Smooth muscle cell (in vitro differentiated cells): ENCODE measurements at regions not wholly inside any gene's neighbourhood (a gene's known extent, or its start where the extent isn't known, plus 50 kb on each side); places are given as distances from the start of the nearest gene placed in this dataset.
A peak's percentile ranks its signal among the peaks of the same experiment; 100 is the strongest.

Experiments used
- DNase-seq: peaks from one replicate; lab custom pipeline; 2025; ENCODE audit not compliant: unreplicated experiment; lab: John Stamatoyannopoulos, UW
- H2AFZ ChIP-seq: fragments of 200-600 bp; sonication (generic); 2 replicates; pipeline ENCODE4 v1.6.0; 2016; ENCODE audit warnings: antibody characterized with exemption, low read depth, mild to moderate bottlenecking
- H3F3A ChIP-seq: fragments of 200-600 bp; sonication (generic); 2 replicates; pipeline ENCODE4 v1.6.0; 2017; ENCODE audit warnings: antibody characterized with exemption, low read depth
- H3K27ac ChIP-seq: fragments of 200-600 bp; sonication (generic); 2 replicates; pipeline ENCODE4 v1.5.1; 2016; ENCODE audit warnings: low read depth, mild to moderate bottlenecking
- H3K27me3 ChIP-seq: fragments of 200-600 bp; sonication (generic); 2 replicates; pipeline ENCODE4 v1.6.1; 2016; ENCODE audit warnings: low read depth, mild to moderate bottlenecking
- H3K36me3 ChIP-seq: fragments of 200-600 bp; sonication (generic); 2 replicates; pipeline ENCODE4 v1.5.1; 2016; ENCODE audit warnings: low read depth
- H3K4me1 ChIP-seq: fragments of 200-600 bp; sonication (generic); 2 replicates; pipeline ENCODE4 v1.5.1; 2016; ENCODE audit warnings: low read depth
- H3K4me2 ChIP-seq: fragments of 200-600 bp; sonication (generic); 2 replicates; pipeline ENCODE4 v1.6.0; 2016; ENCODE audit warnings: mild to moderate bottlenecking
- H3K4me3 ChIP-seq: fragments of 200-600 bp; sonication (generic); 2 replicates; pipeline ENCODE4 v1.5.1; 2016; ENCODE audit warnings: mild to moderate bottlenecking
- H3K79me2 ChIP-seq: fragments of 200-600 bp; sonication (generic); 2 replicates; pipeline ENCODE4 v1.6.0; 2016; ENCODE audit warnings: low read depth, mild to moderate bottlenecking
- H3K9ac ChIP-seq: fragments of 200-600 bp; sonication (generic); 2 replicates; pipeline ENCODE4 v1.6.0; 2016; ENCODE audit warnings: low read depth
- H3K9me3 ChIP-seq: fragments of 200-600 bp; sonication (generic); replicated peaks from 2 replicates; pipeline ENCODE4 v1.5.1; 2016; ENCODE audit warnings: low read depth
- H4K20me1 ChIP-seq: fragments of 200-600 bp; sonication (generic); 2 replicates; pipeline ENCODE4 v1.6.0; 2016; ENCODE audit warnings: low read depth
- CTCF ChIP-seq: fragments of 200-600 bp; sonication (generic); IDR thresholded peaks from 2 replicates; pipeline ENCODE4 v1.5.1; 2017; ENCODE audit warnings: borderline replicate concordance, mild to moderate bottlenecking, antibody characterized with exemption; ENCODE audit not compliant: insufficient read depth, poor library complexity, severe bottlenecking
- WGBS: methylation state at CpG from one replicate; pipeline ENCODE4 v1.1.7; 2016; ENCODE audit warnings: low lambda C conversion rate; 5-methylcytosine and 5-hydroxymethylcytosine counted together

DNA sequence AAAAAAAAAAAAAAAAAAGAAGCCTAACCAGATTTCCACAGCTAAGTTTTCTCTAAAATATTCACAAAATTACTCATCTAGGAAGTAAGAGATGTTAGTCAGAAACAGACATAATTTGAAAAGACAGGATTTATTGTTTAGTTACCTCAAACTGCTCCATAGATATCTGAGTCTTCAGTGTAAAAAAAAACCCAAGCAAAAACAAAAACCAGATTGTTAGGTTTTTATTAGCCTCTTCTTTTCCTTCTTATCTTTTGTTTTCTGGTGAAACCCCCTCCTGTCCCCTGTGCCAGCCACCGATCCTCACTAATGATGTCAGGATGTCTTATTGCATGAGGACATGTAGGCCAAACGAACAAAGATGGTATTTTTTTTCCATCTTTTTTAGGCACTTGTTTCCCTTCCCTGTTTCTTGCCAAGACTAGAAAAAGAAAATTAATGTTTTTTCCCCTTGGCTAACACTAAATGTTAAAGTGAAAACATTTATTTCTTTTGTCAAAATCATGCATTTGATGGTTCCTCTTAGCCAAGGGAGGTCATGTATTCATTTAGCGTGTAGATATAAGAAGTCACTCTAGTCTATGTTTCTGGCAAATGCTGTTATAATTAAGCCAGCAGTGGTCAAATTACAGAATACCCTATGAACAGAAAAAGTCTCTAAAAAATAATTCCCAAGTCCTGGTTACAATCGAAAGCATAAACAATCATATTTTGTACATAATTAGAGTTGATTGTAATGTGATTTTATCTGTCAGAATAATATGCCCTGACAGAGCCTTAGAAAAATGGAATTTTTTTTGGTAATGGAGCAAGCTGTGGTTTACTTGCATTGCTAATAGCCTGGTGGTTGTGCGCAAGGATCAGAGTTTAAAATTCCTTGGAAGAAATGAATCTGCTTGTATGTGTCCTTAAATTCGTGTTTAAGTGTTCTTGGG lies 702.4 kb upstream of the FZD8 start:
- Histone ChIP-seq H3K9ac (no peak overlapping the region), H3K27me3 (no peaks in the 10 kb centered on the region), H3K4me1 (peaks cover 13% of the 10 kb centered on the region), H3K4me2 (peak overlapping the region; percentile 52), H3K27ac (peak overlapping the region; percentile 55), H3K4me3 (no peak overlapping the region), H2AFZ (peak overlapping the region; percentile 32), H3F3A (no peaks in the 10 kb centered on the region), H3K79me2 (no peaks in the 10 kb centered on the region), H4K20me1 (no peaks in the 10 kb centered on the region), H3K9me3 (no peaks in the 10 kb centered on the region), H3K36me3 (no peaks in the 10 kb centered on the region)
- DNase-seq, result no peak
- no peak for TF ChIP-seq CTCF
- WGBS, result 61% methylated on average over 6 of the region's 6 CpGs

DNA sequence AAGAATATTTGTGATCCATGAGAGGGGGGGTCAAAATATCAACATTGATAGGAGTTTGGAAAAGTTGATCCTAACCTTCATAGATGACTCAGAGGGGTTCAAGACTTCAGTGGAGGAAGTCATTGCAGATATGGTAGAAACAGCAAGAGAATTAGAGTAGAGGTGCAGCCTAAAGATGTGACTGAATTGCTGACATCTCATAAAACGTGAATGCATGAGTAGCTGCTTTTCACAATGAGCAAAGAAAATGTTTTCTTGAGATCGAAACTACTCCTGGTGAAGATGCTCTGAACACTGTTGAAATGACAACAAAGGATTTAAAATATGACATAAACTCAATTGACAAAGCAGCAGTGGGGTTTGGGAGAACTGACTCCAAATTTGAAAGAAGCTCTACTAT lies 700.7 kb upstream of the FZD8 start:
- Histone ChIP-seq H3K4me1 (peaks cover 13% of the 10 kb centered on the region), H3K36me3 (no peaks in the 10 kb centered on the region), H3K9me3 (no peaks in the 10 kb centered on the region), H3F3A (no peaks in the 10 kb centered on the region), H3K27ac (no peak overlapping the region), H2AFZ (no peak overlapping the region), H3K4me3 (no peak overlapping the region), H3K79me2 (no peaks in the 10 kb centered on the region), H4K20me1 (no peaks in the 10 kb centered on the region), H3K9ac (no peak overlapping the region), H3K27me3 (no peaks in the 10 kb centered on the region), H3K4me2 (no peak overlapping the region)
- DNase-seq, result no peak
- WGBS, result 50% methylated on average over 2 of the region's 2 CpGs
- no peak for TF ChIP-seq CTCF

DNA sequence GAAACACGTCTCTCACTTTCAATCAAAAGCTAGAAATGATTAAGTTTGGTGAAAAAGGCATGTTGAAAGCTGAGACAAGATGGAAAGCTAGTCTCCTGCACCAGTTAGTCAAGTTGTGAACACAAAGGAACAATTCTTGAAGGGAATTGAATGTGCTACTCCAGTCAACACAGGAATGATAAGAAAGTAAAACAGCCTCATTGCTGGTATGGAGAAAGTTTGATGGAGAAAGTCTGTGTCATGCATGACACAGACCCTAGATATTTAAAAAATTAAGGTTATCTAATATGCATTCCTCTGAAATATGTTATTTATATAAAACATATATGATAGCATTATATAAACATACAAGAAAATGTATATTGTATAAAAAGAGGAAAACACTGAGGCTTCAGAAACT lies 699.4 kb upstream of the FZD8 start:
- 88% methylated on average over 1 of the region's 1 CpG for WGBS
- no peak overlapping the region for H3K9ac ChIP-seq
- H3K79me2 ChIP-seq, result no peaks in the 10 kb centered on the region
- no peak overlapping the region for H3K27ac ChIP-seq
- no peaks in the 10 kb centered on the region for H3F3A ChIP-seq
- H3K27me3 ChIP-seq, result no peaks in the 10 kb centered on the region
- no peak for TF ChIP-seq CTCF
- H3K4me1 ChIP-seq, result peaks cover 13% of the 10 kb centered on the region
- no peaks in the 10 kb centered on the region for H3K36me3 ChIP-seq
- no peak for DNase-seq
- H4K20me1 ChIP-seq, result no peaks in the 10 kb centered on the region
- H2AFZ ChIP-seq, result peak overlapping the region; percentile 64
- no peak overlapping the region for H3K4me2 ChIP-seq
- H3K9me3 ChIP-seq, result no peaks in the 10 kb centered on the region
- H3K4me3 ChIP-seq, result no peak overlapping the region

DNA sequence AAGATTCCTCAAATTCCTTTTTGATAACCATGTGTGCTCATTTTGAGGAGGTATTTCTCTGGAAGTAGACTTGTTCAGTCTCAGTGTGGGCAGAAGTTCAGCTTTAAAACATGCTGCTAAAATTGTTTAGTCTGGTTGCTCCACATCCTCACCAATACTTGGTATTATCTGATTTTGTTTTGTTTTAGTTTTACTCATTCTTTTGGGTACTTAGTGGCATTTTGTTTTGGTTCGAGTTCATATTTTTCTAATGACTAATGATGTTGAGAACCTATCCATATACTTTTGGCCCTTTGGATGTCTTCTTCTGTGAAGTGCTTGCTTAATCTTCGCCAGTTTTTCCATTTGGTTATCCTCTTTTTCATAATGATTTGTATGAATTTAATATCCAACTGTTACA lies 694.2 kb upstream of the FZD8 start:
- DNase-seq, result no peak
- no peak for TF ChIP-seq CTCF
- Histone ChIP-seq H3K79me2 (no peaks in the 10 kb centered on the region), H3K9me3 (no peaks in the 10 kb centered on the region), H3K27ac (no peak overlapping the region), H3K27me3 (no peaks in the 10 kb centered on the region), H4K20me1 (no peaks in the 10 kb centered on the region), H3K4me2 (peak overlapping the region; percentile 1), H3K4me1 (no peaks in the 10 kb centered on the region), H3K4me3 (no peak overlapping the region), H3K36me3 (no peaks in the 10 kb centered on the region), H3F3A (no peaks in the 10 kb centered on the region), H3K9ac (no peak overlapping the region), H2AFZ (no peak overlapping the region)
- WGBS, result 59% methylated on average over 2 of the region's 2 CpGs
